ENCODE measurements at regions not wholly inside any gene's neighbourhood (a gene's known extent, or its start where the extent isn't known, plus 50 kb on each side); places are given as distances from the start of the nearest gene placed in this dataset.

GRCh38 chr11:100560606-100561005 lies 126.5 kb upstream of the ARHGAP42 start:
- POLR2A ChIA-PET, result no interaction called here
- no peak overlapping the region for H3K4me3 ChIP-seq (ENCODE audit: low read depth, low read length)
- no peak for TF ChIP-seq CTCF (IDR thresholded peaks at IDR 0.05; ENCODE audit: insufficient read depth, low read length, missing control alignments)
- no peak for DNase-seq (ENCODE audit: low read depth, low spot score)
- CTCF ChIA-PET, result interaction anchor here (1.9 kb wide), 1 partner anchor 18 kb away, joined by 5 read pairs; no protein-coding TSS in a partner anchor

GRCh38 chr11:100561323-100561722 lies 125.8 kb upstream of the ARHGAP42 start:
- CTCF ChIA-PET, result no interaction called here
- POLR2A ChIA-PET, result no interaction called here
- TF ChIP-seq CTCF (IDR thresholded peaks at IDR 0.05; ENCODE audit: insufficient read depth, low read length, missing control alignments), result no peak
- no peak for DNase-seq (ENCODE audit: low read depth, low spot score)
- no peak overlapping the region for H3K4me3 ChIP-seq (ENCODE audit: low read depth, low read length)

GRCh38 chr11:100562128-100562527 lies 125.0 kb upstream of the ARHGAP42 start:
- DNase-seq (ENCODE audit: low read depth, low spot score), result no peak
- no peak overlapping the region for H3K4me3 ChIP-seq (ENCODE audit: low read depth, low read length)
- TF ChIP-seq CTCF (IDR thresholded peaks at IDR 0.05; ENCODE audit: insufficient read depth, low read length, missing control alignments), result no peak
- POLR2A ChIA-PET, result no interaction called here
- CTCF ChIA-PET, result no interaction called here

- TF ChIP-seq CTCF (IDR thresholded peaks at IDR 0.05; ENCODE audit: insufficient read depth, low read length, missing control alignments), result no peak
- DNase-seq (ENCODE audit: low read depth, low spot score), result no peak
- H3K4me3 ChIP-seq (ENCODE audit: low read depth, low read length), result no peak overlapping the region
- ChIA-PET POLR2A (no interaction called here), CTCF (interaction anchor here (0.9 to 1.3 kb wide), 2 partner anchors 8 to 13 kb away, joined by 3 to 5 read pairs; no protein-coding TSS in a partner anchor)
Measured at GRCh38 chr11:100563541-100564280, 123.4 kb upstream of the ARHGAP42 start.

- POLR2A ChIA-PET, result no interaction called here
- CTCF ChIA-PET, result interaction anchor here (0.8 to 1.5 kb wide), 6 partner anchors 46 to 353 kb away, joined by 3 to 6 read pairs (median 4); no protein-coding TSS in a partner anchor
- TF ChIP-seq CTCF (IDR thresholded peaks at IDR 0.05; ENCODE audit: insufficient read depth, low read length, missing control alignments), result no peak
- no peak for DNase-seq (ENCODE audit: low read depth, low spot score)
- H3K4me3 ChIP-seq (ENCODE audit: low read depth, low read length), result no peak overlapping the region
Measured at GRCh38 chr11:100573911-100574513, 113.1 kb upstream of the ARHGAP42 start.
